ENCODE measurements at regions not wholly inside any gene's neighbourhood (a gene's known extent, or its start where the extent isn't known, plus 50 kb on each side); places are given as distances from the start of the nearest gene placed in this dataset.

- DNase-seq (ENCODE audit: insufficient read length, low spot score) (no peak), FAIRE-seq (no peak)
- no peak for TF ChIP-seq POLR2A (IDR thresholded peaks at IDR 0.05; ENCODE audit: low read depth, low read length)
- no peak for TF ChIP-seq TAF1 (IDR thresholded peaks at IDR 0.05; ENCODE audit: low read depth, low read length)
- no peak for TF ChIP-seq POU2F2 (IDR thresholded peaks at IDR 0.05; ENCODE audit: low read depth, low read length)
- no peak for TF ChIP-seq SPI1 (IDR thresholded peaks at IDR 0.05; ENCODE audit: low read depth, low read length)
- no peak for TF ChIP-seq PAX5 (IDR thresholded peaks at IDR 0.05; ENCODE audit: insufficient read depth, low read length, severe bottlenecking)
- TF ChIP-seq POLR2AphosphoS5 (IDR thresholded peaks at IDR 0.05; ENCODE audit: low read depth, low read length) = no peak
Measured at GRCh38 chr6:4510317-4510716, 265.9 kb upstream of the CDYL start.

GRCh38 chr6:4509506-4509905, 266.7 kb upstream of the CDYL start:
- DNase-seq (ENCODE audit: insufficient read length, low spot score) = no peak
- TF ChIP-seq POLR2AphosphoS5 (IDR thresholded peaks at IDR 0.05; ENCODE audit: low read depth, low read length) (no peak), SPI1 (IDR thresholded peaks at IDR 0.05; ENCODE audit: low read depth, low read length) (no peak), TAF1 (IDR thresholded peaks at IDR 0.05; ENCODE audit: low read depth, low read length) (no peak), POU2F2 (IDR thresholded peaks at IDR 0.05; ENCODE audit: low read depth, low read length) (no peak), POLR2A (IDR thresholded peaks at IDR 0.05; ENCODE audit: low read depth, low read length) (no peak), PAX5 (IDR thresholded peaks at IDR 0.05; ENCODE audit: insufficient read depth, low read length, severe bottlenecking) (no peak)
- no peak for FAIRE-seq

- FAIRE-seq (no peak), DNase-seq (ENCODE audit: insufficient read length, low spot score) (no peak)
- no peak for TF ChIP-seq SPI1 (IDR thresholded peaks at IDR 0.05; ENCODE audit: low read depth, low read length)
- no peak for TF ChIP-seq POLR2AphosphoS5 (IDR thresholded peaks at IDR 0.05; ENCODE audit: low read depth, low read length)
- no peak for TF ChIP-seq POLR2A (IDR thresholded peaks at IDR 0.05; ENCODE audit: low read depth, low read length)
- no peak for TF ChIP-seq POU2F2 (IDR thresholded peaks at IDR 0.05; ENCODE audit: low read depth, low read length)
- no peak for TF ChIP-seq TAF1 (IDR thresholded peaks at IDR 0.05; ENCODE audit: low read depth, low read length)
- no peak for TF ChIP-seq PAX5 (IDR thresholded peaks at IDR 0.05; ENCODE audit: insufficient read depth, low read length, severe bottlenecking)
Measured at GRCh38 chr6:4506792-4507191, 269.4 kb upstream of the CDYL start.

- FAIRE-seq (no peak), DNase-seq (ENCODE audit: insufficient read length, low spot score) (no peak)
- TF ChIP-seq PAX5 (IDR thresholded peaks at IDR 0.05; ENCODE audit: insufficient read depth, low read length, severe bottlenecking) (no peak), POU2F2 (IDR thresholded peaks at IDR 0.05; ENCODE audit: low read depth, low read length) (no peak), SPI1 (IDR thresholded peaks at IDR 0.05; ENCODE audit: low read depth, low read length) (no peak), POLR2AphosphoS5 (IDR thresholded peaks at IDR 0.05; ENCODE audit: low read depth, low read length) (no peak), TAF1 (IDR thresholded peaks at IDR 0.05; ENCODE audit: low read depth, low read length) (no peak), POLR2A (IDR thresholded peaks at IDR 0.05; ENCODE audit: low read depth, low read length) (no peak)
Measured at GRCh38 chr6:4506223-4506622, 270.0 kb upstream of the CDYL start.

- no peak for TF ChIP-seq POLR2AphosphoS5 (IDR thresholded peaks at IDR 0.05; ENCODE audit: low read depth, low read length)
- DNase-seq (ENCODE audit: insufficient read length, low spot score) (no peak), FAIRE-seq (no peak)
Measured at GRCh38 chr6:4504700-4505099, 271.5 kb upstream of the CDYL start.

GRCh38 chr6:4503700-4504099, 272.5 kb upstream of the CDYL start:
- FAIRE-seq = no peak
- TF ChIP-seq TAF1 (IDR thresholded peaks at IDR 0.05; ENCODE audit: low read depth, low read length) = no peak
- TF ChIP-seq POLR2A (IDR thresholded peaks at IDR 0.05; ENCODE audit: low read depth, low read length) = no peak
- TF ChIP-seq PAX5 (IDR thresholded peaks at IDR 0.05; ENCODE audit: insufficient read depth, low read length, severe bottlenecking) = no peak
- TF ChIP-seq POU2F2 (IDR thresholded peaks at IDR 0.05; ENCODE audit: low read depth, low read length) = no peak
- DNase-seq (ENCODE audit: insufficient read length, low spot score) = no peak

GRCh38 chr6:4496284-4496683, 279.9 kb upstream of the CDYL start:
- DNase-seq (ENCODE audit: insufficient read length, low spot score) = no peak
- no peak for TF ChIP-seq TAF1 (IDR thresholded peaks at IDR 0.05; ENCODE audit: low read depth, low read length)
- TF ChIP-seq POLR2AphosphoS5 (IDR thresholded peaks at IDR 0.05; ENCODE audit: low read depth, low read length) = no peak
- TF ChIP-seq POLR2A (IDR thresholded peaks at IDR 0.05; ENCODE audit: low read depth, low read length) = no peak
- TF ChIP-seq SPI1 (IDR thresholded peaks at IDR 0.05; ENCODE audit: low read depth, low read length) = no peak
- no peak for TF ChIP-seq PAX5 (IDR thresholded peaks at IDR 0.05; ENCODE audit: insufficient read depth, low read length, severe bottlenecking)
- no peak for TF ChIP-seq POU2F2 (IDR thresholded peaks at IDR 0.05; ENCODE audit: low read depth, low read length)
- no peak for FAIRE-seq

GRCh38 chr6:4491501-4492260, 284.5 kb upstream of the CDYL start:
- FAIRE-seq (no peak), DNase-seq (ENCODE audit: insufficient read length, low spot score) (no peak)
- TF ChIP-seq POU2F2 (IDR thresholded peaks at IDR 0.05; ENCODE audit: low read depth, low read length) = no peak
- TF ChIP-seq SPI1 (IDR thresholded peaks at IDR 0.05; ENCODE audit: low read depth, low read length) = no peak
- no peak for TF ChIP-seq POLR2A (IDR thresholded peaks at IDR 0.05; ENCODE audit: low read depth, low read length)
- TF ChIP-seq TAF1 (IDR thresholded peaks at IDR 0.05; ENCODE audit: low read depth, low read length) = no peak
- no peak for TF ChIP-seq POLR2AphosphoS5 (IDR thresholded peaks at IDR 0.05; ENCODE audit: low read depth, low read length)
- TF ChIP-seq PAX5 (IDR thresholded peaks at IDR 0.05; ENCODE audit: insufficient read depth, low read length, severe bottlenecking) = no peak

GRCh38 chr6:4489538-4489937, 286.7 kb upstream of the CDYL start:
- TF ChIP-seq TAF1 (IDR thresholded peaks at IDR 0.05; ENCODE audit: low read depth, low read length) (no peak), PAX5 (IDR thresholded peaks at IDR 0.05; ENCODE audit: insufficient read depth, low read length, severe bottlenecking) (no peak), POLR2AphosphoS5 (IDR thresholded peaks at IDR 0.05; ENCODE audit: low read depth, low read length) (no peak)
- DNase-seq (ENCODE audit: insufficient read length, low spot score) (no peak), FAIRE-seq (no peak)

- TF ChIP-seq PAX5 (IDR thresholded peaks at IDR 0.05; ENCODE audit: insufficient read depth, low read length, severe bottlenecking) (no peak), TAF1 (IDR thresholded peaks at IDR 0.05; ENCODE audit: low read depth, low read length) (no peak), POU2F2 (IDR thresholded peaks at IDR 0.05; ENCODE audit: low read depth, low read length) (no peak), SPI1 (IDR thresholded peaks at IDR 0.05; ENCODE audit: low read depth, low read length) (no peak), POLR2A (IDR thresholded peaks at IDR 0.05; ENCODE audit: low read depth, low read length) (no peak), POLR2AphosphoS5 (IDR thresholded peaks at IDR 0.05; ENCODE audit: low read depth, low read length) (no peak)
- FAIRE-seq = no peak
- no peak for DNase-seq (ENCODE audit: insufficient read length, low spot score)
Measured at GRCh38 chr6:4488389-4488788, 287.8 kb upstream of the CDYL start.

Data from GM12891 (cell line).